ENCODE measurements at regions not wholly inside any gene's neighbourhood (a gene's known extent, or its start where the extent isn't known, plus 50 kb on each side); places are given as distances from the start of the nearest gene placed in this dataset.

- TF ChIP-seq POLR2A (IDR thresholded peaks at IDR 0.05; ENCODE audit: low read depth, low read length) (no peak), POLR2AphosphoS5 (IDR thresholded peaks at IDR 0.05; ENCODE audit: low read depth, low read length) (no peak), TAF1 (IDR thresholded peaks at IDR 0.05; ENCODE audit: low read depth, low read length) (no peak), POU2F2 (IDR thresholded peaks at IDR 0.05; ENCODE audit: low read depth, low read length) (no peak)
These were observed 384.5 kb upstream of the CCDC196 start for GRCh38 chr14:66101662-66102061.

Measured in GM12891 (cell line).